Neural progenitor cell (in vitro differentiated cells): ENCODE measurements at regions not wholly inside any gene's neighbourhood (a gene's known extent, or its start where the extent isn't known, plus 50 kb on each side); places are given as distances from the start of the nearest gene placed in this dataset.

Experiments used
- DNase-seq: peaks from one replicate; pipeline ENCODE4 v3.0.0-alpha.2; 2016; ENCODE audit warnings: low spot score
- H2AFZ ChIP-seq: fragments of 200-600 bp; sonication (generic); replicated peaks from 2 replicates; pipeline ENCODE4 v1.6.1; 2016; ENCODE audit warnings: antibody characterized with exemption
- H3F3A ChIP-seq: fragments of 200-600 bp; sonication (generic); 2 replicates; pipeline ENCODE4 v1.6.1; 2016; ENCODE audit warnings: antibody characterized with exemption, low read depth
- H3K27ac ChIP-seq: fragments of 200-600 bp; sonication (generic); 2 replicates; pipeline ENCODE4 v1.5.1; 2016; ENCODE audit warnings: mild to moderate bottlenecking
- H3K27me3 ChIP-seq: fragments of 200-600 bp; sonication (generic); 2 replicates; pipeline ENCODE4 v1.6.1; 2016; ENCODE audit warnings: mild to moderate bottlenecking, moderate library complexity
- H3K36me3 ChIP-seq: fragments of 200-600 bp; sonication (generic); 2 replicates; pipeline ENCODE4 v1.5.1; 2016
- H3K4me1 ChIP-seq: fragments of 200-600 bp; sonication (generic); 2 replicates; pipeline ENCODE4 v1.6.1; 2016; ENCODE audit warnings: mixed run types
- H3K4me2 ChIP-seq: fragments of 200-600 bp; sonication (generic); 2 replicates; pipeline ENCODE4 v1.6.1; 2016
- H3K4me3 ChIP-seq: fragments of 200-600 bp; sonication (generic); 2 replicates; pipeline ENCODE4 v1.5.1; 2016
- H3K79me2 ChIP-seq: fragments of 200-600 bp; sonication (generic); 2 replicates; pipeline ENCODE4 v1.6.1; 2016; ENCODE audit warnings: low read depth
- H3K9ac ChIP-seq: fragments of 200-600 bp; sonication (generic); 2 replicates; pipeline ENCODE4 v1.6.1; 2016
- H3K9me3 ChIP-seq: fragments of 200-600 bp; sonication (generic); 2 replicates; pipeline ENCODE4 v1.5.1; 2016; ENCODE audit warnings: low read depth
- H4K20me1 ChIP-seq: fragments of 200-600 bp; sonication (generic); 2 replicates; pipeline ENCODE4 v1.6.1; 2016; ENCODE audit warnings: low read depth
- H3K27ac Mint-ChIP-seq: 3 replicates; pipeline ENCODE4 v1.8.0; 2021; ENCODE audit warnings: mixed read lengths
- H3K27me3 Mint-ChIP-seq: 2 replicates; pipeline ENCODE4 v1.8.0; 2022; ENCODE audit warnings: low read depth, mild to moderate bottlenecking, inconsistent platforms, moderate library complexity, mixed read lengths; ENCODE audit not compliant: insufficient read depth
- H3K36me3 Mint-ChIP-seq: 3 replicates; pipeline ENCODE4 v1.8.0; 2021; ENCODE audit warnings: mixed read lengths
- H3K4me1 Mint-ChIP-seq: 3 replicates; pipeline ENCODE4 v1.8.0; 2021; ENCODE audit warnings: mixed read lengths
- H3K4me3 Mint-ChIP-seq: 3 replicates; pipeline ENCODE4 v1.8.0; 2021; ENCODE audit warnings: mild to moderate bottlenecking, moderate library complexity, mixed read lengths
- H3K9me3 Mint-ChIP-seq: 3 replicates; pipeline ENCODE4 v1.8.0; 2020; ENCODE audit warnings: mixed read lengths
- EZH2 ChIP-seq: fragments of 200-600 bp; sonication (generic); IDR thresholded peaks from 2 replicates; pipeline ENCODE4 v1.6.1; 2017; ENCODE audit warnings: antibody characterized with exemption, mild to moderate bottlenecking, moderate library complexity
- EZH2phosphoT487 ChIP-seq: fragments of 200-600 bp; sonication (generic); IDR thresholded peaks from 2 replicates; pipeline ENCODE4 v1.6.1; 2017; ENCODE audit warnings: antibody characterized with exemption
- TF ChIP-seq, protein P1 (sequence below): fragments of 200-600 bp; sonication (generic); IDR thresholded peaks from 2 replicates; pipeline ENCODE4 v1.5.1; 2017; ENCODE audit warnings: antibody characterized with exemption, mild to moderate bottlenecking

DNA sequence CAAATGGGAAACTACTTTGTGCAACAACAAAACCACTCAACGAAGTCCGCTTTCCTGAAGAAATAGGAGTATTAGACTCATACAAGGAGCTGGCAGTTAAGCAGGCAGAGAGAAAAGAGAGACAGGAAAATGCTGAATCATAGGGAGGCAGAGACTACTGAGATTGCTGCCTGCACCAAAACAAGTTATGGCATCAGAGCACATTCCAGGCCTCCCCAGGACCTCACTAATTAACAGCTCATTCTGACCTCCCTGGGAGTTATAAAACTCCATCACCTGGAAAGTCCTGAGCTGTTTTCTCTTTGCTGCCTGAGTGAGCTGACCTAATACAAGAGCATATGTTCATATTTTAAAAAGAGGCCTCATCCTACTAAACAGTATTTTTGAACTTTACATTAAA lies 741.0 kb downstream of the MCTP2 start:
- no peaks in the 10 kb centered on the region for H3K36me3 Mint-ChIP-seq
- peaks cover 5% of the 10 kb centered on the region for H3K27me3 Mint-ChIP-seq
- no peak overlapping the region for H3K27ac Mint-ChIP-seq
- no peak overlapping the region for H3K9ac ChIP-seq
- peaks cover 2% of the 10 kb centered on the region for H3K9me3 Mint-ChIP-seq
- TF ChIP-seq, protein P1, sequence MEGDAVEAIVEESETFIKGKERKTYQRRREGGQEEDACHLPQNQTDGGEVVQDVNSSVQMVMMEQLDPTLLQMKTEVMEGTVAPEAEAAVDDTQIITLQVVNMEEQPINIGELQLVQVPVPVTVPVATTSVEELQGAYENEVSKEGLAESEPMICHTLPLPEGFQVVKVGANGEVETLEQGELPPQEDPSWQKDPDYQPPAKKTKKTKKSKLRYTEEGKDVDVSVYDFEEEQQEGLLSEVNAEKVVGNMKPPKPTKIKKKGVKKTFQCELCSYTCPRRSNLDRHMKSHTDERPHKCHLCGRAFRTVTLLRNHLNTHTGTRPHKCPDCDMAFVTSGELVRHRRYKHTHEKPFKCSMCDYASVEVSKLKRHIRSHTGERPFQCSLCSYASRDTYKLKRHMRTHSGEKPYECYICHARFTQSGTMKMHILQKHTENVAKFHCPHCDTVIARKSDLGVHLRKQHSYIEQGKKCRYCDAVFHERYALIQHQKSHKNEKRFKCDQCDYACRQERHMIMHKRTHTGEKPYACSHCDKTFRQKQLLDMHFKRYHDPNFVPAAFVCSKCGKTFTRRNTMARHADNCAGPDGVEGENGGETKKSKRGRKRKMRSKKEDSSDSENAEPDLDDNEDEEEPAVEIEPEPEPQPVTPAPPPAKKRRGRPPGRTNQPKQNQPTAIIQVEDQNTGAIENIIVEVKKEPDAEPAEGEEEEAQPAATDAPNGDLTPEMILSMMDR: no peak
- TF ChIP-seq EZH2: no peak
- TF ChIP-seq EZH2phosphoT487: no peak
- H2AFZ ChIP-seq: peak overlapping the region; percentile 27
- H3K4me2 ChIP-seq: no peak overlapping the region
- H3K4me3 ChIP-seq: no peak overlapping the region
- no peaks in the 10 kb centered on the region for H3K79me2 ChIP-seq
- no peaks in the 10 kb centered on the region for H3F3A ChIP-seq
- no peaks in the 10 kb centered on the region for H3K27me3 ChIP-seq
- H3K36me3 ChIP-seq: no peaks in the 10 kb centered on the region
- peaks cover 7% of the 10 kb centered on the region for H3K4me1 ChIP-seq
- peaks cover 11% of the 10 kb centered on the region for H3K4me1 Mint-ChIP-seq
- no peak overlapping the region for H3K4me3 Mint-ChIP-seq
- no peaks in the 10 kb centered on the region for H3K9me3 ChIP-seq
- DNase-seq: peak; percentile 8
- no peaks in the 10 kb centered on the region for H4K20me1 ChIP-seq
- no peak overlapping the region for H3K27ac ChIP-seq

DNA sequence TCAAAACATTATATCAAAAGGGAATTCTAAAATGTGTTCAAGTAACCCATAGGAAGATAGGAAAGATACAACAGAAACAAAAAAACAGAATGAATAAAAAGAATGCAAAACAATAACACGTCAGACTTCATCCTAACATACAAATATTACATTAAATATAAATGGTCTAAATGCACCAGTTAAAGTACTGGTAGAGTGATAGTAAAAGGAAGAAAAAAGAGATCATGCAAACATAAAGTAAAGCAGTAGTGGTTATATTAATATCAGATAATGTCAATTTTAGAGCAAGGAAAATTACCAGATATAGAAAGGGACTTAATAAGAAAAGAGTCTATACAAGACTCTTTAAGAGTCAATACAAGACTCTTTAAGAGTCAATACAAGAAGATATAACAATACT lies 755.7 kb downstream of the MCTP2 start:
- no peaks in the 10 kb centered on the region for H3K4me1 Mint-ChIP-seq
- no peaks in the 10 kb centered on the region for H3K27me3 Mint-ChIP-seq
- no peaks in the 10 kb centered on the region for H3K4me1 ChIP-seq
- peaks cover 10% of the 10 kb centered on the region for H3K9me3 Mint-ChIP-seq
- H3K4me3 ChIP-seq: no peak overlapping the region
- peaks cover 16% of the 10 kb centered on the region for H3K36me3 ChIP-seq
- H3K27ac Mint-ChIP-seq: no peak overlapping the region
- TF ChIP-seq EZH2phosphoT487: no peak
- TF ChIP-seq EZH2: no peak
- TF ChIP-seq, protein P1: no peak
- H3F3A ChIP-seq: no peaks in the 10 kb centered on the region
- H3K36me3 Mint-ChIP-seq: no peaks in the 10 kb centered on the region
- DNase-seq: no peak
- H3K4me3 Mint-ChIP-seq: no peak overlapping the region
- no peaks in the 10 kb centered on the region for H3K79me2 ChIP-seq
- H3K27ac ChIP-seq: no peak overlapping the region
- H2AFZ ChIP-seq: no peak overlapping the region
- H3K4me2 ChIP-seq: no peak overlapping the region
- no peaks in the 10 kb centered on the region for H4K20me1 ChIP-seq
- no peak overlapping the region for H3K9ac ChIP-seq
- no peaks in the 10 kb centered on the region for H3K27me3 ChIP-seq
- no peaks in the 10 kb centered on the region for H3K9me3 ChIP-seq

DNA sequence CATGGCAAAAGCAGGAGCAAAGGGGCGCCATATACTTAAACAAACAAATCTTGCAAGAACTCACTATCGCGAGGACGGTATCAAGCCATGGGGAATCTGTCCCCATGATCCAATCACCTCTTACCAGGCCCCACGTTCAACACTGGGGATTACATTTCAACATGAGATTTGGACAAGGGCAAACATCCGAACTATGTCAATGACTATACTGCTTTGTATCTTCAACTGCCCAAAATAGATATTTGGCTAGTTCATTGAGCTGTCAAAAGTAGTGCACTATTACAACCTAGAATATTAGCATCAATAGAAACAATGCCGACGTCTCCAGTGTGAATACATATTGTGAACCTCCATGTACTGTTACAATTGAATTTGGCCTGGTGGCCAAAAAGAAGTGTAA lies 760.4 kb downstream of the MCTP2 start:
- Mint-ChIP-seq H3K36me3 (no peaks in the 10 kb centered on the region), H3K9me3 (peaks cover 6% of the 10 kb centered on the region), H3K27ac (no peak overlapping the region), H3K27me3 (no peaks in the 10 kb centered on the region), H3K4me1 (no peaks in the 10 kb centered on the region), H3K4me3 (no peak overlapping the region)
- DNase-seq: no peak
- no peak for TF ChIP-seq EZH2
- TF ChIP-seq EZH2phosphoT487: no peak
- TF ChIP-seq, protein P1: no peak
- Histone ChIP-seq H3K4me1 (no peaks in the 10 kb centered on the region), H3K79me2 (no peaks in the 10 kb centered on the region), H3F3A (no peaks in the 10 kb centered on the region), H3K27me3 (no peaks in the 10 kb centered on the region), H3K36me3 (peaks cover 9% of the 10 kb centered on the region), H3K9me3 (no peaks in the 10 kb centered on the region), H3K4me2 (no peak overlapping the region), H3K4me3 (no peak overlapping the region), H3K27ac (no peak overlapping the region), H2AFZ (no peak overlapping the region), H4K20me1 (no peaks in the 10 kb centered on the region), H3K9ac (no peak overlapping the region)
